ENCODE measurements at regions not wholly inside any gene's neighbourhood (a gene's known extent, or its start where the extent isn't known, plus 50 kb on each side); places are given as distances from the start of the nearest gene placed in this dataset.

- TF ChIP-seq EP300 (IDR thresholded peaks at IDR 0.05; ENCODE audit: borderline replicate concordance) (no peak), CEBPB (IDR thresholded peaks at IDR 0.05) (no peak), CREB1 (IDR thresholded peaks at IDR 0.05; ENCODE audit: low read depth) (no peak), RAD21 (IDR thresholded peaks at IDR 0.05; ENCODE audit: low read depth) (no peak), TEAD4 (IDR thresholded peaks at IDR 0.05) (no peak), ZBTB7A (IDR thresholded peaks at IDR 0.05; ENCODE audit: low read depth) (no peak), EGR1 (IDR thresholded peaks at IDR 0.05) (no peak), REST (IDR thresholded peaks at IDR 0.05; ENCODE audit: low read depth) (no peak), FOXM1 (IDR thresholded peaks at IDR 0.05; ENCODE audit: borderline replicate concordance, low read depth) (no peak), YY1 (IDR thresholded peaks at IDR 0.05; ENCODE audit: low read depth) (no peak), NFIC (IDR thresholded peaks at IDR 0.05) (no peak), TAF1 (IDR thresholded peaks at IDR 0.05; ENCODE audit: low read depth) (no peak), MAX (IDR thresholded peaks at IDR 0.05) (no peak), TCF12 (IDR thresholded peaks at IDR 0.05; ENCODE audit: low read depth) (no peak), USF1 (IDR thresholded peaks at IDR 0.05) (no peak)
Observed at GRCh38 chr12:53860426-53861345, 77.9 kb upstream of the HOXC13 start.

GRCh38 chr12:53862206-53862605 lies 76.4 kb upstream of the HOXC13 start:
- TF ChIP-seq CEBPB (IDR thresholded peaks at IDR 0.05) = no peak
- TF ChIP-seq NFIC (IDR thresholded peaks at IDR 0.05) = no peak
- no peak for TF ChIP-seq RAD21 (IDR thresholded peaks at IDR 0.05; ENCODE audit: low read depth)
- no peak for TF ChIP-seq EGR1 (IDR thresholded peaks at IDR 0.05)
- no peak for TF ChIP-seq TCF12 (IDR thresholded peaks at IDR 0.05; ENCODE audit: low read depth)
- no peak for TF ChIP-seq USF1 (IDR thresholded peaks at IDR 0.05)
- no peak for TF ChIP-seq FOXM1 (IDR thresholded peaks at IDR 0.05; ENCODE audit: borderline replicate concordance, low read depth)
- no peak for TF ChIP-seq ZBTB7A (IDR thresholded peaks at IDR 0.05; ENCODE audit: low read depth)
- no peak for TF ChIP-seq REST (IDR thresholded peaks at IDR 0.05; ENCODE audit: low read depth)
- TF ChIP-seq YY1 (IDR thresholded peaks at IDR 0.05; ENCODE audit: low read depth) = no peak
- no peak for TF ChIP-seq MAX (IDR thresholded peaks at IDR 0.05)

- TF ChIP-seq TEAD4 (IDR thresholded peaks at IDR 0.05) (no peak), NFIC (IDR thresholded peaks at IDR 0.05) (no peak), EP300 (IDR thresholded peaks at IDR 0.05; ENCODE audit: borderline replicate concordance) (no peak), RAD21 (IDR thresholded peaks at IDR 0.05; ENCODE audit: low read depth) (no peak), TAF1 (IDR thresholded peaks at IDR 0.05; ENCODE audit: low read depth) (no peak), FOXM1 (IDR thresholded peaks at IDR 0.05; ENCODE audit: borderline replicate concordance, low read depth) (no peak)
Observed at GRCh38 chr12:53862831-53863230, 75.8 kb upstream of the HOXC13 start.

GRCh38 chr12:53866727-53867126 lies 71.9 kb upstream of the HOXC13 start:
- TF ChIP-seq REST (IDR thresholded peaks at IDR 0.05; ENCODE audit: low read depth) (no peak), FOXM1 (IDR thresholded peaks at IDR 0.05; ENCODE audit: borderline replicate concordance, low read depth) (no peak), TCF12 (IDR thresholded peaks at IDR 0.05; ENCODE audit: low read depth) (no peak), MAX (IDR thresholded peaks at IDR 0.05) (no peak), CREB1 (IDR thresholded peaks at IDR 0.05; ENCODE audit: low read depth) (no peak)

Measured in Ishikawa (cell line).